Spleen (tissue), 11 donors: ENCODE measurements at regions not wholly inside any gene's neighbourhood (a gene's known extent, or its start where the extent isn't known, plus 50 kb on each side); places are given as distances from the start of the nearest gene placed in this dataset.

Source experiments
- DNase-seq: peaks from one replicate; pipeline ENCODE4 v3.0.0-alpha.2; 2020
- H3K27ac ChIP-seq, 8 donors: fragments of 200-600 bp; sonication (generic) in 7 of 8; 1 replicate in 4 of 8; 2 replicates in 4 of 8; pipeline versions ENCODE4 v1.5.0 to v1.8.0; 2016 to 2021; ENCODE audit warnings: inconsistent platforms in 4 of 8, mild to moderate bottlenecking in 4 of 8, moderate library complexity in 1 of 8
- H3K27me3 ChIP-seq, 7 donors: fragments of 200-600 bp; sonication (generic) in 6 of 7; replicated peaks in 1 of 7; 1 replicate in 4 of 7; 2 replicates in 3 of 7; pipeline versions ENCODE4 v1.5.0 to v1.8.0; 2016 to 2021; ENCODE audit warnings: inconsistent platforms in 3 of 7, mild to moderate bottlenecking in 1 of 7
- H3K36me3 ChIP-seq, 6 donors: fragments of 200-600 bp; sonication (generic) in 5 of 6; 1 replicate in 4 of 6; 2 replicates in 2 of 6; pipeline versions ENCODE4 v1.5.0 to v1.8.0; 2016 to 2021; ENCODE audit warnings: inconsistent platforms in 2 of 6
- H3K4me1 ChIP-seq, 6 donors: fragments of 200-600 bp; sonication (generic) in 5 of 6; 1 replicate in 3 of 6; 2 replicates in 3 of 6; pipeline versions ENCODE4 v1.5.0 to v1.8.0; 2016 to 2021; ENCODE audit warnings: inconsistent platforms in 3 of 6
- H3K4me3 ChIP-seq, 8 donors: fragments of 200-600 bp; sonication (generic) in 7 of 8; 1 replicate in 4 of 8; 2 replicates in 4 of 8; pipeline versions ENCODE4 v1.5.0 to v1.8.0; 2016 to 2021; ENCODE audit warnings: inconsistent platforms in 4 of 8, mild to moderate bottlenecking in 4 of 8, moderate library complexity in 2 of 8
- H3K9me3 ChIP-seq, 8 donors: fragments of 200-600 bp; sonication (generic) in 7 of 8; 1 replicate in 4 of 8; 2 replicates in 4 of 8; pipeline versions ENCODE4 v1.5.0 to v1.8.0; 2016 to 2021; ENCODE audit warnings: inconsistent platforms in 4 of 8
- POLR2A ChIP-seq, 3 donors: fragments of 450-650 bp; IDR thresholded peaks; one replicate each; pipeline ENCODE4 v1.5.1; 2017; ENCODE audit warnings: antibody characterized with exemption in 3 of 3, mild to moderate bottlenecking in 1 of 3
- POLR2AphosphoS5 ChIP-seq, 3 donors: sonication (generic); formaldehyde crosslinking; IDR thresholded peaks; one replicate each; pipeline ENCODE4 v1.5.1; 2017; ENCODE audit warnings: antibody characterized with exemption in 3 of 3
- WGBS, 5 donors: extraction: QIAGEN DNeasy Blood & Tissue Kit in 3 of 5; methylation state at CpG; one replicate each; pipeline versions ENCODE4 v1.1.5 to v1.1.7; 2013 to 2018; 5-methylcytosine and 5-hydroxymethylcytosine counted together
- intact Hi-C: fragments of 100-400 bp; cut with DNase I; formaldehyde crosslinking; loops from one replicate; pipeline ENCODE4 v1.15.0; 2023; ENCODE audit warnings: low total_unique reads
- TF ChIP-seq, protein P1 (sequence below), 11 experiments: fragments of 200-600 bp in 7 of 11; fragments of 450-650 bp in 4 of 11; sonication (generic) in 4 of 11; IDR thresholded peaks in 8 of 11; conservative IDR thresholded peaks in 3 of 11; 1 replicate in 7 of 11; 2 replicates in 4 of 11; pipeline versions ENCODE4 v1.4.0 to v1.8.0; 2016 to 2021; ENCODE audit warnings: antibody characterized with exemption in 11 of 11, inconsistent platforms in 4 of 11, mild to moderate bottlenecking in 1 of 11
- donor health status: healthy with polysubstance abuse.
- donor health status: DM: no; HTN: no; CAD: no; lungs with moderate emphysema.
- donor health status: DM: no; HTN: no; CAD: no.
- donor health status: Bipolar disorder and iron deficiency.
- donor health status: healthy.
- donor health status: DM: no; HTN: no; CAD: no.
- donor health status: DM: yes; HTN: yes; CAD: no.

GRCh38 chr6:91695221-91695620 is 1108.3 kb upstream of the MAP3K7 start:
- intact Hi-C loops = no loop called here

DNA sequence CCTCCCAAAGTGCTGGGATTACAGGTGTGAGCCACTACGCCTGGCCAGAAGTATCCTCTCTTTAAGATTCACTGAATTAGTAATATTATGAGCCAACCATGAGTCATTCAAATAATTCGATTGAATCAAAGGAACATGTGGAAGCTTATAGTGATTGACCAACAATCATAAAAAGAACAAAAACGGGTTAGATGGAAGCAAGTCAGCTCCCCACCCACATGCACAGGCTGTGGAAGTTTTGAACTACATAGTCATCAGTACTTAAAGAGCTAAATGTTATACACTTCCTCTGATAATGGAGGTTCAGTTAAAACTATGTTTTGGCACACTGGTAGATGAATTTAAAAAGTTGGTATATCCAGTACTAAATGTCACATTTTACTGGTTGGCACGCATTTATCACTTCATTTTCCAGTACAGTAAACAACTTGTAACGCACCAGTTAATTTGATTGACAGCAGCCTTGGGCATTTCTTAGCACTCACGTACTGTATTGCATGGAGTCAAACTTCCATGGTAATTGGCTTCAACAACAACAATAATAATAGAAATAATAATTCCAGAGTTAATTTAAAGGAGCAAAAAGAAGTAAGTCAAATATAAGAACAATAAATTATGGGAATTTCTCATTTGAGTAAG is 1107.3 kb upstream of the MAP3K7 start:
- Histone ChIP-seq H3K4me3 (no peak overlapping the region), H3K9me3 (no peaks in the 10 kb centered on the region), H3K27ac (no peak overlapping the region), H3K27me3 (no peaks in the 10 kb centered on the region), H3K36me3 (no peaks in the 10 kb centered on the region), H3K4me1 (no peaks in the 10 kb centered on the region)
- intact Hi-C loops = no loop called here
- TF ChIP-seq POLR2A (IDR thresholded peaks at IDR 0.05) (no peak), POLR2AphosphoS5 (IDR thresholded peaks at IDR 0.05) (no peak)
- TF ChIP-seq, protein P1, sequence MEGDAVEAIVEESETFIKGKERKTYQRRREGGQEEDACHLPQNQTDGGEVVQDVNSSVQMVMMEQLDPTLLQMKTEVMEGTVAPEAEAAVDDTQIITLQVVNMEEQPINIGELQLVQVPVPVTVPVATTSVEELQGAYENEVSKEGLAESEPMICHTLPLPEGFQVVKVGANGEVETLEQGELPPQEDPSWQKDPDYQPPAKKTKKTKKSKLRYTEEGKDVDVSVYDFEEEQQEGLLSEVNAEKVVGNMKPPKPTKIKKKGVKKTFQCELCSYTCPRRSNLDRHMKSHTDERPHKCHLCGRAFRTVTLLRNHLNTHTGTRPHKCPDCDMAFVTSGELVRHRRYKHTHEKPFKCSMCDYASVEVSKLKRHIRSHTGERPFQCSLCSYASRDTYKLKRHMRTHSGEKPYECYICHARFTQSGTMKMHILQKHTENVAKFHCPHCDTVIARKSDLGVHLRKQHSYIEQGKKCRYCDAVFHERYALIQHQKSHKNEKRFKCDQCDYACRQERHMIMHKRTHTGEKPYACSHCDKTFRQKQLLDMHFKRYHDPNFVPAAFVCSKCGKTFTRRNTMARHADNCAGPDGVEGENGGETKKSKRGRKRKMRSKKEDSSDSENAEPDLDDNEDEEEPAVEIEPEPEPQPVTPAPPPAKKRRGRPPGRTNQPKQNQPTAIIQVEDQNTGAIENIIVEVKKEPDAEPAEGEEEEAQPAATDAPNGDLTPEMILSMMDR (IDR thresholded peaks at IDR 0.05 in 8 of 11, conservative IDR thresholded peaks at IDR 0.05 in 3 of 11) = no peak
- 81 to 91% (median 83%) methylated on average over 6 of the region's 6 CpGs for WGBS, 5 donors
- no peak for DNase-seq

More at GRCh38 chr6:91695221-91695620, 1108.3 kb upstream of the MAP3K7 start:
- Histone ChIP-seq H3K4me3 (no peak overlapping the region), H3K27ac (no peak overlapping the region), H3K9me3 (no peaks in the 10 kb centered on the region), H3K27me3 (no peaks in the 10 kb centered on the region), H3K4me1 (no peaks in the 10 kb centered on the region), H3K36me3 (no peaks in the 10 kb centered on the region)
- TF ChIP-seq POLR2AphosphoS5 (IDR thresholded peaks at IDR 0.05) = no peak
- no peak for TF ChIP-seq POLR2A (IDR thresholded peaks at IDR 0.05)
- TF ChIP-seq, protein P1 (IDR thresholded peaks at IDR 0.05 in 8 of 11, conservative IDR thresholded peaks at IDR 0.05 in 3 of 11) = no peak
- 75 to 92% (median 83%) methylated on average over 3 of the region's 3 CpGs for WGBS, 5 donors
- no peak for DNase-seq

- Histone ChIP-seq H3K36me3 (no peaks in the 10 kb centered on the region), H3K4me1 (no peaks in the 10 kb centered on the region), H3K9me3 (no peaks in the 10 kb centered on the region), H3K4me3 (no peak overlapping the region), H3K27me3 (no peaks in the 10 kb centered on the region), H3K27ac (no peak overlapping the region)
- intact Hi-C loops = no loop called here
- 90 to 98% (median 92%) methylated on average over 6 of the region's 6 CpGs for WGBS, 5 donors
- no peak for DNase-seq
- TF ChIP-seq POLR2A (IDR thresholded peaks at IDR 0.05) (no peak), POLR2AphosphoS5 (IDR thresholded peaks at IDR 0.05) (no peak)
- TF ChIP-seq, protein P1 (IDR thresholded peaks at IDR 0.05 in 8 of 11, conservative IDR thresholded peaks at IDR 0.05 in 3 of 11) = no peak
Measured at GRCh38 chr6:91691449-91691848, 1104.6 kb upstream of the MAP3K7 start.

DNA sequence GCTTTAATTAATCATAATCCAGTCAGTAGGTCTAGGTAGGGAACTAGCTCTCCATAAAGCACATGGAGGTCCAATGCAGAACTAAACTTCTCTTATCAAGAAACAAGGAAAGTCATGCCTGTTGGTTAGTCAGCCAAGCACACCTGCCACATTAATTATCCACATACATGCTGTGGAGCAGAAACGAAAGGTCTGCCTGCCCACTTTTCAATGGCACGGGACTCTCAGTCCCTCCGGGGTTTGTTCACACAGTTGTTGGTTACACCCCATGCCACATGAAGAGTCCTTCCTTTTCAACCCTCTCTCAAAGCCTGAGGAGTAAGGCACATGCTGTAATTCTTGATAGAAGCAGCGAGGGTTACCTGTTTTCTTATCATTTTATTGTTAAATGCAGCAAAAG is 1096.4 kb upstream of the MAP3K7 start:
- WGBS, 5 donors = 75 to 86% (median 84%) methylated on average over 4 of the region's 4 CpGs
- intact Hi-C loops = no loop called here
- H3K27ac ChIP-seq = no peak overlapping the region

More for the DNA sequence above, 1096.4 kb upstream of the MAP3K7 start:
- H3K9me3 ChIP-seq = no peaks in the 10 kb centered on the region
- H3K4me3 ChIP-seq = no peak overlapping the region
- H3K4me1 ChIP-seq = no peaks in the 10 kb centered on the region
- no peaks in the 10 kb centered on the region for H3K27me3 ChIP-seq
- TF ChIP-seq POLR2A (IDR thresholded peaks at IDR 0.05) (no peak), POLR2AphosphoS5 (IDR thresholded peaks at IDR 0.05) (no peak)
- TF ChIP-seq, protein P1 (IDR thresholded peaks at IDR 0.05 in 8 of 11, conservative IDR thresholded peaks at IDR 0.05 in 3 of 11) = no peak
- H3K36me3 ChIP-seq = no peaks in the 10 kb centered on the region
- DNase-seq = no peak
